Lung (tissue), 11 donors: ENCODE measurements at regions not wholly inside any gene's neighbourhood (a gene's known extent, or its start where the extent isn't known, plus 50 kb on each side); places are given as distances from the start of the nearest gene placed in this dataset.
"Not testable (repeated sequence)": the region's sequence is repeated elsewhere in the genome, so short reads cannot be mapped to it uniquely, and the experiment has no call there.

ENCODE experiments used
- ATAC-seq: fragments of 200-7000 bp; cut with Tn5 transposase; one replicate; pipeline ENCODE4 v1.9.1; 2020; ENCODE audit warnings: moderate number of reproducible peaks; ENCODE audit not compliant: insufficient read depth, low FRiP score
- DNase-seq, 3 donors: peaks; one replicate each; pipeline ENCODE4 v3.0.0-alpha.2; 2013 to 2017
- H3K27ac ChIP-seq, 2 donors: one replicate each; pipeline ENCODE4 v1.5.1; 2013; ENCODE audit warnings: mild to moderate bottlenecking in 2 of 2, moderate library complexity in 2 of 2, control low read depth in 1 of 2, inconsistent platforms in 1 of 2, low read depth in 1 of 2, low read length in 1 of 2
- H3K27me3 ChIP-seq, 3 donors: one replicate each; pipeline ENCODE4 v1.5.1; 2013; ENCODE audit warnings: low read length in 2 of 3; ENCODE audit not compliant: control insufficient read depth in 3 of 3, insufficient read depth in 3 of 3
- H3K36me3 ChIP-seq, 4 donors: one replicate each; pipeline ENCODE4 v1.5.1; 2013; ENCODE audit warnings: low read length in 4 of 4, mild to moderate bottlenecking in 1 of 4, moderate library complexity in 1 of 4; ENCODE audit not compliant: control insufficient read depth in 4 of 4, insufficient read depth in 4 of 4
- H3K4me1 ChIP-seq, 5 donors: one replicate each; pipeline ENCODE4 v1.5.1; 2013; ENCODE audit warnings: low read length in 5 of 5, mild to moderate bottlenecking in 2 of 5, moderate library complexity in 1 of 5; ENCODE audit not compliant: control insufficient read depth in 5 of 5, insufficient read depth in 5 of 5
- H3K4me3 ChIP-seq: one replicate; pipeline ENCODE4 v1.5.1; 2013; ENCODE audit warnings: mild to moderate bottlenecking, control low read depth, moderate library complexity
- H3K9ac ChIP-seq, 2 donors: one replicate each; pipeline ENCODE4 v1.5.1; 2013; ENCODE audit warnings: low read length in 2 of 2, control low read depth in 1 of 2; ENCODE audit not compliant: insufficient read depth in 1 of 2
- H3K9me3 ChIP-seq, 4 donors: one replicate each; pipeline ENCODE4 v1.5.1; 2013; ENCODE audit warnings: low read length in 3 of 4, mild to moderate bottlenecking in 1 of 4, moderate library complexity in 1 of 4; ENCODE audit not compliant: control insufficient read depth in 4 of 4, insufficient read depth in 3 of 4
- CTCF ChIP-seq: IDR thresholded peaks from 2 replicates; pipeline ENCODE4 v1.5.1; 2012; ENCODE audit warnings: mild to moderate bottlenecking; ENCODE audit errors: control extremely low read depth, extremely low read depth
- WGBS, 2 donors: extraction: QIAGEN DNeasy Blood & Tissue Kit; methylation state at CpG; one replicate each; pipeline ENCODE4 v1.1.7; 2013; 5-methylcytosine and 5-hydroxymethylcytosine counted together
- donor health status: control.
- donor health status: control.
- donor health status: Bipolar disorder and iron deficiency.
- donor health status: healthy.
- donor health status: DM: yes; HTN: yes; CAD: no.

- Histone ChIP-seq H3K4me3 (no peak overlapping the region), H3K36me3 (no peaks in the 10 kb centered on the region), H3K27me3 (no peaks in the 10 kb centered on the region), H3K9ac (no peak overlapping the region), H3K9me3 (no peaks in the 10 kb centered on the region), H3K4me1 (no peaks in the 10 kb centered on the region), H3K27ac (no peak overlapping the region)
- 58 to 62% methylated on average over 2 of the region's 2 CpGs for WGBS, 2 donors
- DNase-seq (no peak), ATAC-seq (no peak)
- TF ChIP-seq CTCF = no peak
Observed at GRCh38 chr4:31788676-31789075, 1068.5 kb downstream of the PCDH7 start.

GRCh38 chr4:31791666-31792065, 1071.5 kb downstream of the PCDH7 start:
- H3K4me1 ChIP-seq = no peaks in the 10 kb centered on the region
- no peaks in the 10 kb centered on the region for H3K27me3 ChIP-seq
- no peaks in the 10 kb centered on the region for H3K9me3 ChIP-seq
- no peak overlapping the region for H3K9ac ChIP-seq
- WGBS, 2 donors = 70 to 71% methylated on average over 1 of the region's 1 CpG
- no peak overlapping the region for H3K4me3 ChIP-seq
- H3K36me3 ChIP-seq = no peaks in the 10 kb centered on the region
- no peak overlapping the region for H3K27ac ChIP-seq
- ATAC-seq (no peak), DNase-seq (no peak)
- no peak for TF ChIP-seq CTCF

GRCh38 chr4:31793907-31794306, 1073.7 kb downstream of the PCDH7 start:
- no peak for ATAC-seq
- no peak for DNase-seq
- Histone ChIP-seq H3K36me3 (no peaks in the 10 kb centered on the region), H3K9me3 (no peaks in the 10 kb centered on the region), H3K27ac (no peak overlapping the region), H3K9ac (no peak overlapping the region), H3K4me3 (no peak overlapping the region), H3K4me1 (no peaks in the 10 kb centered on the region), H3K27me3 (no peaks in the 10 kb centered on the region)
- no peak for TF ChIP-seq CTCF
- WGBS, 2 donors = 78% methylated on average over 4 of the region's 4 CpGs

GRCh38 chr4:31797052-31797451, 1076.9 kb downstream of the PCDH7 start:
- not testable (repeated sequence) for H3K36me3 ChIP-seq, ATAC-seq, DNase-seq, H3K4me3 ChIP-seq, H3K9me3 ChIP-seq, H3K27me3 ChIP-seq, H3K9ac ChIP-seq, H3K4me1 ChIP-seq, H3K27ac ChIP-seq
- 95 to 96% methylated on average over 1 of the region's 1 CpG for WGBS, 2 donors
